ENCODE measurements at regions not wholly inside any gene's neighbourhood (a gene's known extent, or its start where the extent isn't known, plus 50 kb on each side); places are given as distances from the start of the nearest gene placed in this dataset.

DNA sequence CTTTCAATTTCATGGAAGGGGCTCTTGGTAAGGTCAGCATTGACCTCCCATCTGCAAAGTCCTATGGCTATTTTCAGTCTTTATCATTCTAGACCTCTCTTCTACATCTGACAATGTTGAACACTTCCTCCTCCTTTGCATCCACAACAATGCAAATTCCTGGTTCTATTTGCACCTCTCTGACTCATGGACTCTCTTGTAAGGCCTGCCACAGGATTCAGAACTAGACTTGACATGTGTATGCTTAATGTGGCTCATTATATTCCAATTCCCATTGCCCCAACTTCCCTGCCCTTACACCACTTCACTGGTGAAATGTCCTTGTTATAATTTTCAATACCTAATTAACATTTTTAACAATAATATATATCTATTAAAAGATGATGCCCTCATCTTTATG, 314.3 kb upstream of the FGF13 start:
- TF ChIP-seq CTCF (conservative IDR thresholded peaks at IDR 0.05; ENCODE audit: low read depth in 2 of 2) = no peak
- TF ChIP-seq JUNB (IDR thresholded peaks at IDR 0.05; ENCODE audit: unreplicated experiment) = no peak
- no peak for TF ChIP-seq POLR2AphosphoS5 (IDR thresholded peaks at IDR 0.05; ENCODE audit: low read depth)
- TF ChIP-seq EZH2 (IDR thresholded peaks at IDR 0.05; ENCODE audit: low read depth, unreplicated experiment) = no peak
- TF ChIP-seq ZNF331 (CRISPR knock-in tag; IDR thresholded peaks at IDR 0.05; ENCODE audit: low read depth) = no peak
- no peak for TF ChIP-seq EZH2phosphoT487 (IDR thresholded peaks at IDR 0.05; ENCODE audit: unreplicated experiment)
- TF ChIP-seq, protein P1, sequence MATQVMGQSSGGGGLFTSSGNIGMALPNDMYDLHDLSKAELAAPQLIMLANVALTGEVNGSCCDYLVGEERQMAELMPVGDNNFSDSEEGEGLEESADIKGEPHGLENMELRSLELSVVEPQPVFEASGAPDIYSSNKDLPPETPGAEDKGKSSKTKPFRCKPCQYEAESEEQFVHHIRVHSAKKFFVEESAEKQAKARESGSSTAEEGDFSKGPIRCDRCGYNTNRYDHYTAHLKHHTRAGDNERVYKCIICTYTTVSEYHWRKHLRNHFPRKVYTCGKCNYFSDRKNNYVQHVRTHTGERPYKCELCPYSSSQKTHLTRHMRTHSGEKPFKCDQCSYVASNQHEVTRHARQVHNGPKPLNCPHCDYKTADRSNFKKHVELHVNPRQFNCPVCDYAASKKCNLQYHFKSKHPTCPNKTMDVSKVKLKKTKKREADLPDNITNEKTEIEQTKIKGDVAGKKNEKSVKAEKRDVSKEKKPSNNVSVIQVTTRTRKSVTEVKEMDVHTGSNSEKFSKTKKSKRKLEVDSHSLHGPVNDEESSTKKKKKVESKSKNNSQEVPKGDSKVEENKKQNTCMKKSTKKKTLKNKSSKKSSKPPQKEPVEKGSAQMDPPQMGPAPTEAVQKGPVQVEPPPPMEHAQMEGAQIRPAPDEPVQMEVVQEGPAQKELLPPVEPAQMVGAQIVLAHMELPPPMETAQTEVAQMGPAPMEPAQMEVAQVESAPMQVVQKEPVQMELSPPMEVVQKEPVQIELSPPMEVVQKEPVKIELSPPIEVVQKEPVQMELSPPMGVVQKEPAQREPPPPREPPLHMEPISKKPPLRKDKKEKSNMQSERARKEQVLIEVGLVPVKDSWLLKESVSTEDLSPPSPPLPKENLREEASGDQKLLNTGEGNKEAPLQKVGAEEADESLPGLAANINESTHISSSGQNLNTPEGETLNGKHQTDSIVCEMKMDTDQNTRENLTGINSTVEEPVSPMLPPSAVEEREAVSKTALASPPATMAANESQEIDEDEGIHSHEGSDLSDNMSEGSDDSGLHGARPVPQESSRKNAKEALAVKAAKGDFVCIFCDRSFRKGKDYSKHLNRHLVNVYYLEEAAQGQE (IDR thresholded peaks at IDR 0.05; ENCODE audit: unreplicated experiment) = no peak
- TF ChIP-seq NANOG (IDR thresholded peaks at IDR 0.05; ENCODE audit: borderline replicate concordance) = no peak
- TF ChIP-seq CREB1 (CRISPR knock-in tag; IDR thresholded peaks at IDR 0.05; ENCODE audit: low read depth) = no peak
- no peak for TF ChIP-seq ZNF114 (CRISPR knock-in tag; IDR thresholded peaks at IDR 0.05)
- no peak for TF ChIP-seq ETS1 (IDR thresholded peaks at IDR 0.05)
- no peak for TF ChIP-seq STAT1 (IDR thresholded peaks at IDR 0.05; ENCODE audit: unreplicated experiment)
